ENCODE measurements at regions not wholly inside any gene's neighbourhood (a gene's known extent, or its start where the extent isn't known, plus 50 kb on each side); places are given as distances from the start of the nearest gene placed in this dataset.

DNA sequence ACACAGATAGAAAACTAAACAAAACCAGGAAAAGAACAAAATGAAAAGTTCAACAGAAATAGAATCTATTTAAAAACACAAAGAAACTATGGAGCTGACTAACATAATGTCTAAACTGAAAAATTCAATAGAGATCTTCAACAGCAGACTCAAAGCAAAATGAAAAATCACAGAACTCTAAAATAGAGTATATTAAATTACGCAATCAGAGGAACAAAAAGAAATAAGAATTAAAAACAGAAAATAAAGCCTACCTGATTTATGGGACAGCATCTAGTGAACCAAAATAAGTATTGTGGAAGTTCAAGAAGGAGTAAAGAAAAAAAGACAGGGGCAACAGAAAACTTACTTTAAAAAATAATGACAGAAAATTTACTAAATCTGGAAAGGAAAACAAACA lies 152.1 kb upstream of the GALNT5 start:
- Histone ChIP-seq H3K4me1 (ENCODE audit: insufficient read depth, low read length, poor library complexity, severe bottlenecking) (no peaks in the 10 kb centered on the region), H3K79me2 (ENCODE audit: insufficient read depth, low read depth, low read length) (no peaks in the 10 kb centered on the region), H3K4me2 (ENCODE audit: low read length) (no peak overlapping the region), H3K27ac (ENCODE audit: low read depth, low read length, poor library complexity, severe bottlenecking) (no peak overlapping the region), H2AFZ (ENCODE audit: low read length) (no peak overlapping the region), H4K20me1 (ENCODE audit: insufficient read depth, low read length) (no peaks in the 10 kb centered on the region), H3K4me3 (ENCODE audit: low read depth, low read length, poor library complexity, severe bottlenecking) (no peak overlapping the region), H3K9me2 (ENCODE audit: insufficient read depth, low read length) (peaks cover 2% of the 10 kb centered on the region; the same call in 1 of the 2 replicates), H3K36me3 (ENCODE audit: insufficient read depth, low read length) (no peaks in the 10 kb centered on the region), H3K9me3 (ENCODE audit: low read length) (no peaks in the 10 kb centered on the region)
- CTCF ChIA-PET (ENCODE audit: unreplicated experiment), result no interaction called here
- POLR2A ChIA-PET, result no interaction called here
- intact Hi-C loops (cut with micrococcal nuclease; ENCODE audit: unreplicated experiment), result no loop called here
- no peak for TF ChIP-seq EZH2phosphoT487 (IDR thresholded peaks at IDR 0.05; ENCODE audit: borderline replicate concordance, low read depth, low read length)
- TF ChIP-seq CTCF (conservative IDR thresholded peaks at IDR 0.05; ENCODE audit: low read length), result no peak
- no TSS peak for BruUV-seq (replicated peaks)
- DNase-seq (ENCODE audit: low spot score), result no peak

- Histone ChIP-seq H3K79me2 (ENCODE audit: insufficient read depth, low read depth, low read length) (no peaks in the 10 kb centered on the region), H3K27ac (ENCODE audit: low read depth, low read length, poor library complexity, severe bottlenecking) (no peak overlapping the region), H2AFZ (ENCODE audit: low read length) (no peak overlapping the region), H3K9me3 (ENCODE audit: low read length) (no peaks in the 10 kb centered on the region), H3K4me2 (ENCODE audit: low read length) (no peak overlapping the region), H3K36me3 (ENCODE audit: insufficient read depth, low read length) (no peaks in the 10 kb centered on the region), H4K20me1 (ENCODE audit: insufficient read depth, low read length) (no peaks in the 10 kb centered on the region), H3K4me1 (ENCODE audit: insufficient read depth, low read length, poor library complexity, severe bottlenecking) (no peaks in the 10 kb centered on the region), H3K9me2 (ENCODE audit: insufficient read depth, low read length) (peaks cover 2% of the 10 kb centered on the region; the same call in 1 of the 2 replicates), H3K4me3 (ENCODE audit: low read depth, low read length, poor library complexity, severe bottlenecking) (no peak overlapping the region)
- TF ChIP-seq CTCF (conservative IDR thresholded peaks at IDR 0.05; ENCODE audit: low read length) (no peak), EZH2phosphoT487 (IDR thresholded peaks at IDR 0.05; ENCODE audit: borderline replicate concordance, low read depth, low read length) (no peak)
- ChIA-PET POLR2A (no interaction called here), CTCF (ENCODE audit: unreplicated experiment) (no interaction called here)
- no TSS peak for BruUV-seq (replicated peaks)
- intact Hi-C loops (cut with micrococcal nuclease; ENCODE audit: unreplicated experiment), result no loop called here
- no peak for DNase-seq (ENCODE audit: low spot score)
Measured at GRCh38 chr2:157106950-157107349, 150.6 kb upstream of the GALNT5 start.

DNA sequence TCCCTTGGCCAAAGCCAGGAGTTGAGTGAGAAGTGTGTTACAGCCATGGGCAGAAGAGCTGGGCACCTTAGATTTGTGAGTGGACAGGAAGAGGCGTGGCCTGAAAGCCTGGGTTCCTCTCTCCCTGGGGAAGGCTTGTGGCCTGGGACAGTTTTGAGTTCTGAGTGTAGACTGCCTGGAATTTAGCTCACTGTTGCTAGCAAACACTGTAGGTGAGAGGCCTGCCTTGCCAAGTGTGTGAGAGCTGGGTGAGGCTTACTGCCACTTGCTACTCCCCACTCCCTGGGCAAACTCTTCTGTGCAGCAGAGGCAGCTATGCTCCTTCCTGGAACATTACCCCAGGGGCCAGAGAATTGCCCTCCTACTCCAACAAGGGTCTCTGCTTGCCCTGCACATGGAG lies 150.0 kb upstream of the GALNT5 start:
- Histone ChIP-seq H3K36me3 (ENCODE audit: insufficient read depth, low read length) (no peaks in the 10 kb centered on the region), H3K4me3 (ENCODE audit: low read depth, low read length, poor library complexity, severe bottlenecking) (no peak overlapping the region), H2AFZ (ENCODE audit: low read length) (no peak overlapping the region), H3K4me2 (ENCODE audit: low read length) (no peak overlapping the region), H3K4me1 (ENCODE audit: insufficient read depth, low read length, poor library complexity, severe bottlenecking) (no peaks in the 10 kb centered on the region), H3K79me2 (ENCODE audit: insufficient read depth, low read depth, low read length) (no peaks in the 10 kb centered on the region), H4K20me1 (ENCODE audit: insufficient read depth, low read length) (no peaks in the 10 kb centered on the region), H3K27ac (ENCODE audit: low read depth, low read length, poor library complexity, severe bottlenecking) (no peak overlapping the region), H3K9me2 (ENCODE audit: insufficient read depth, low read length) (peaks cover 2% of the 10 kb centered on the region; the same call in 1 of the 2 replicates), H3K9me3 (ENCODE audit: low read length) (no peaks in the 10 kb centered on the region)
- intact Hi-C loops (cut with micrococcal nuclease; ENCODE audit: unreplicated experiment), result no loop called here
- no TSS peak for BruUV-seq (replicated peaks)
- POLR2A ChIA-PET, result no interaction called here
- CTCF ChIA-PET (ENCODE audit: unreplicated experiment), result no interaction called here
- no peak for TF ChIP-seq EZH2phosphoT487 (IDR thresholded peaks at IDR 0.05; ENCODE audit: borderline replicate concordance, low read depth, low read length)
- no peak for TF ChIP-seq CTCF (conservative IDR thresholded peaks at IDR 0.05; ENCODE audit: low read length)
- no peak for DNase-seq (ENCODE audit: low spot score)

Measured in OCI-LY7 (cell line).